ENCODE measurements at regions not wholly inside any gene's neighbourhood (a gene's known extent, or its start where the extent isn't known, plus 50 kb on each side); places are given as distances from the start of the nearest gene placed in this dataset.

DNA sequence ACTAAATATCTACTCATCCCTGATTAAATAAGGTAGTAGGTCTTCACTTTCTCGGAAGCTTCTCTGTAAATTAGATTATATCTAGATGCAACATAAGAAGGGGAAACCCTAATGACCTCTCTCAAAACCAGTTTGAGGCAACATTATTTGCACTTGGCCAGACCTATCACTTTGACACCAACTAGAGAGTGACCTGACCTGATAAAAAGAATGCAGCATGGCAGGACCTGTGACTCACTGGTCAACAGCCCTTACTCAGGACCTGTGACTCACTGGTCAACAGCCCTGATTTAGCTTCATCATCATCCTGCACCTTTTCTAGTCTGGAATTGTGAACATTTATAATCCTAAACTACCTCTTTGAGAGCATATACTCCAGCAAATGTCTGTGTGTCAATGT lies 1957.7 kb upstream of the CELF4 start:
- DNase-seq, result no peak

DNA sequence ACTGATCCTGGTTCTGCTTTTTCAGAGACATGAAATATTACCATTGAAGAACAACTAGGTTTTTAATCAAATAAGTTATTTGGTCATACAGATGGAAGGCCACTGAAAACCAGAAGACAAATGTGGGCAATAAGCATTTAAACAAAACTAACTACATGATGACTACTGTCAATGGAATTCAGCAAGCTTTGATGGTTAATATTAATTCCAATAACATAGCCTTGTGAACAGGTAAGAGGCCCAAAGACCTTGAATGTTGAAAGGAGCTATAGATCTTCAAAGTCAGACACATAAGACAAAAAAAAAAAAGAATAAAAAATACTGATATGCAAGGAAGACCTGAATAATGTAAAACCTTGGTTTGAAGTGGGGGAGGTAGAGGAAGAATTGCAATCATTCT lies 1955.6 kb upstream of the CELF4 start:
- no peak for DNase-seq

DNA sequence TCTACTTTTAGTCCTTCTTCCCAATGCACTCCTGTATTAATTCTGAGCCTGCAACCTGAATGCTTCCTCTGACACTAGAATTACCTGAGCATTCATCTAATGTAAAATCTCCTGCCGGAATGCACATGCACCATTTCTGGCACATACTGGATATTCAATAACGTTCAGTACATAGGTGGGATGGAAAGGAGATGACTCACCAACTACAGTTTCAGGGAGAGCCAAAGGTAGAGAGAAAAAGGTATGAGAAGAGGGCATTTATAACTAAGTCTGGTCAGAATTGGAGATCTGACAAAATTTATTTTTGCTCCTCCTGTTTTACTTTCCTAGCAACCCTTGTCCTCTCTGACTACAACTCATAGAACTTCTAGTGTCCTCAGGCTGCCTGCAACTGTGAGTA lies 1954.1 kb upstream of the CELF4 start:
- DNase-seq, result no peak

DNA sequence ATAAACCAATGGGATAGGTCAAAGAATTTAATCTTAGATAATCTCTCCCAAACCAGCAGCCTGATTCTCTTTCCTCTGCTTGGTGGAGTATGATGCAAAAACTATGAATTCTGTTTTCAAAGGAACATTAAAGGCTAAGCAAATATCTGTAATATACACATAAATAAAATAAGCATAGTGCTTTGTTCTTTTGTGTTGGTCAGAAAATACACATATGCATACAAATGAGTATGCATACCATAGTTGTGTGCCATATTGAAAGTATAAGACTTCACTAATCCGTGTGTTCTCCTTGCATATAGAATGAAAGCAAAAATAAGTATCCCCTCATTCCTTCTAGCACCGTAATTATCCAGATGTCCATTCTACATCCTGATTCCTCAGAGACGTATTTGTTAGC lies 1949.7 kb upstream of the CELF4 start:
- DNase-seq, result no peak

DNA sequence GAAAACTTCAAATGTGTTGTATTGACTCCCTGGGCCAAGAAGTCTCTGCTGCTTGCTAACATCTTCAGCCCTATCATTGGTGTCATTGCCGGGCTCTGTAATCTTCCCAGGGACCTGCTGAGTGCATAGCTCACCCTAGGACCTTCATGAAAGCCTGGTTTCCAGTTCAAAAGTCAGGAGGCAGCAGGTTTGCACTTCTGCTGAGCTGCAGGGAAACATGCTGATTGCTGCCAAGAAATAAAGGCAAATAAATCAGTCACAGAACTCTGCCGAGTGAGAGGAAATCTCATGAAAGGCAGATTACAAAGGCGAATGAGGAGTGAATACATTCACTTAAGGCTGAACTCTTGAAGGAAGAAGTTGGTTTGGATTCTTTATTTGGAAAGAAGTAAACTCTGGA lies 1947.6 kb upstream of the CELF4 start:
- no peak for DNase-seq

DNA sequence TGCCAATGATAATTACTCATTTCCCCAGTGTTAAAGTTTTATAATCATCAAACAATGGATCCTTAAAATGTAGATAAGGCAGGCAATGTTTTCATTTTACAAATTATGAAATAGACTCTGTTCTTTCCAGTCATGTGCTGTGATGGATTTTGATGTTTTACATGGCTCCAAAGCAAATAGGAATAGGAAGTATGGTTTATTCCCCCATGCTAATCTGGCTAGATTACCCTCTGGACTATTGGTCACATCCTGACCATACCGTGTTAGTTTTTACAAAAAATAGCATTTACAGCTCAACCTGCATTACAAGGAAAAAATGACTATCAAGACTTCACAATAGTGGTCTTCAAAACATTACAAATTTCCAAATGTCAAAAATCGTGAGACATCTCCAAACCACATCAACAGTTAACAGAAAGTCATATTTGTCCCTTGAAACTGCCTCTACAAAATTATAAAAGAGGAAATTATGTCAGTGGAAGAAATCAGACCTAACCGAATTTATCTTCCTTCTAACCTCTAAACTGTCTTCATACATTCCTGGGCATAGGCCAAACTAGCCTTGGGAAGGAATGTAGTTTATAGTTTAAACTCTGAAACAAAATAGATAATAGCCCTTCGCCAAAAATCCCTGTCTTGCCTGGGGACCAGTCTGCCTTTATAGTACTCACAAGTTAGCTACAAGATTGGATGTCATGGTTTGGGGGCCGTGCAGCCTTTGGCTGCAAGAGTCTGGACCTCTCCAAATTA lies 1941.2 kb upstream of the CELF4 start:
- DNase-seq, result no peak

DNA sequence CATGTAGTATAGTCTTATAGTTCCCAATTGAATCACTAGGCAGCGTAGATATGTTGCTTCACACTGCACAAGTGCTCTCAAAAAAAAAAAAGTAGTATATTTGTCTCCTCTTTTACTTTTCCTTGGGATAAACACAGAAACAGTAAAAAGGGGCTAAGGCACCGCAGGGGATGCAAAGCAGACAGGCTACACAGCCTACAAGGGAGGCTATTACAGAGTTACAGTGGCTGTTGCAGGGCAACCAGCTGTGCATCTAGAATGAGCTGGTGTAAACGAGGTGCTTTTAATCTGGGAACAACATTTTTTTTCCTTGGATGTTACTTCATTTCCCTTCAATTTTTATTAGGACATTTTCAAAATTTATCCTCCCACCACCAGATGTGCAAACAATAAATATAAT lies 1934.7 kb upstream of the CELF4 start:
- no peak for DNase-seq

DNA sequence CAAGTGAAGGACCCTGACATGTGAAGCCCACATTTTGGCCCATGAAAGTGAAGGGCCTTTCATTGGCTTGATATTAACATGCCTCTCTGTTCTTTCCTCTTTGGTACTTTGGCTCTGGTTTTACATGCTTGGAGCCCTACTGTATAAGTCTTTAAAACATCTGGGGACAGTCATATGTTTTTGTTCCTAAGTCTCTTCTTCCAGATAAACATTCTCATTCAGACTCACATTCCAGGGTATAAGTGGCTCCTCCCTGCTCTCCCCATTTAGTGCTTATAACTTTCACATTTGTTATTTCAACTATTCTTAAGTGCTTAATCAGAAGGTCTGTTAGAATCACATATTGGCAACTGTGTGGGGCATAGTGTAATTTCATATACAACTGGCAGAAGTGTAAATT lies 1932.2 kb upstream of the CELF4 start:
- no peak for DNase-seq

DNA sequence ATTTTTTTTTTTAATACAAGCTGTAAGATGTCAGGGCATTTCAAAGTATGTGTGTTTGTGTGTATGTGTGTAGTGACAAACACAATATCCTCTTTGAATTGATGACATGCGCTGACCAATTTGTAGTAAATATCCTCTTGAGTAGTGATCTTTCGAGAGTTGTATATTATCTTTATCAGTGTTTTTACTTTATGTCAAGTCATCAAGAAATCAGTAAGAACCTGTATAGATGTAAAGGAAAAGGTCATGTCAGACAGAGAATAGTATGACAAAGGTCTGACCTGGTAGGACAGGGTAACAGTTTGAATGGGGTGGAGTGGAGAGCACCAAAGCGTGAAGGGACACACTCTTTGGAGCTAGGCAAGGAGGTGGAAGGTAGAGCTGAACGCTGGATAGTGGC lies 1931.4 kb upstream of the CELF4 start:
- DNase-seq, result no peak

DNA sequence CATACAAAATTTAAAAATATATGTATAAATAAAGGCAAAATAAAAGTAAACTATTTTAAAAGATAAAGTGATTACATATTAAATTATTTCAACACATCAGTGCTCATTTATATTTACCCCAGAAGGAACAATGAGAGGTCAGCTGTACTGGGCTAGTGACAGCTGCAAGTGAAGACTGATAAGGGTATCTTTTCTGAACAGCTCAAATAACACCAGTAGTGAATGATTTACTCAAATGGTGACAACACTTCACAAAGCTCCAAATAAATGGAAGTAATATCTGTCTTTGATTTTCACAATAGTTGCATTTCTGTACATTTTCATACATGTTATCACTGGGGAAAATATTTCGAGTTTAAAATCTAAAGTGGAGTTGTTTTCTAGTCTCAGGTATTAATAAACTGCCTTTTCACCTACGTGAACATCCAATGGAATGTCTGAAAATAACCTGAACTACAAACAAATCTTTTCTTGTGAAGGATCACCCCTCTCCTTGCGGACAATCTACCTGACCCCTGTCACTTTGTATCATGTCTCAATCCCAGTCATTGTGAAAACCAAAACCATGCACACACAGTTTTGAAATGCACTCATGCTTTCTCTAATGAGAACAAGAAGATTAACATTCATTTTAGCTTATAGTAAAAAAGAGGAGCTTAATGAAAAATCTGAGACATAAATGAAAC lies 1928.8 kb upstream of the CELF4 start:
- no peak for DNase-seq

DNA sequence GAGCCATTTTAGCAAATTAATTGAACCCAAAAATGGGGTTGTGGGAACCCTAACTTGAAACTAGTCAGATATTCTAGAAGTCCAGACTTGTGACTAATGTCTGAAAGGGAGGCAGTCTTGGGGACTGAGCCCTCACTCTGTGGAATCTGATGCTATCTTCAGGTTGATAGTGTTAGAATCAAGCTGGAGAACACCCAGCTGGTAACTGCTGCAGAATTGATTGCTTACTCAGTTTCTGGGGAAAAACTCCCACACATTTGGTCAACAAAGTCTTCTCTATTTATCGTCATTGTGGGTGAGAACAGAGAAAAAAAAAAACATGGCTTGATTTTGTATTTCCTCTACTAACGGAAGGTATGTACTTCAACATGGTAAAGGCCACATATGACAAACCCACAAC lies 1925.8 kb upstream of the CELF4 start:
- no peak for DNase-seq

DNA sequence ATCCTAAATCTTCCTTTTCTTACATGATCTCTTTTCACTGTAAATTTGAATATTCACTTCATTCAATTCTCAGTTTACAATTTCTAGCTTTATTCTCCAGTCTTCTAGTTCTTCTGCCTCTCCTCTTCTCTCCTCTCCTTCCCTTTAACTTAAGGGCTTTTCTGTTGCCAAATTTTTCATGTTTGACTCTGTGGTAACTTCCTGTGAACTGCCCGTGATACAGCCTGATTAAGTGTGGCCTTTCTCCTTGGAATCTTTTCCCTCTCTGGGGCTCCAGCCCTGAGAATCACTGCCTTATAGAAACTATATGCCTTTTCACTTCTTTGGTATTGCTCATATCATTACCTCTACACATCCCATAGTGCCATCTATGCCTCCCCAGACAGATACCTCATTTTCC lies 1923.8 kb upstream of the CELF4 start:
- DNase-seq, result no peak

DNA sequence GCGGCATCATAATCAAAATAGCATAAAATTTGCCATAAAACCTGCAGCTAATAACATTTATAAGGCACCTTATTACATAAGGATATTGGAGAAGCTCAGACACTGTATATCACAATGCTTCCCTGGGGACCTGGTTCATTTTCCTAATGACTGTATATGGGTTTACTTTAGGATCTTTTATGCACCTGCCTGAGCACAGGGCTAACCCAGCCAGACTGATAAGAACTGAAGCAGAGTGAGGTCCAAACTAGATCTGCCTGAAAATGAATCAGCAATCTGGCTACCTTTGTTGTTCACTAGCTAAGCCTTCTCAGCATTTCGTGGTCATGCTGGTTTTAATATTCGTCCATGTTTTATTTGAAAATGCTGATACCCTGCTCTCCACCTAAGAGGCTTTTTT lies 1922.3 kb upstream of the CELF4 start:
- DNase-seq, result no peak

DNA sequence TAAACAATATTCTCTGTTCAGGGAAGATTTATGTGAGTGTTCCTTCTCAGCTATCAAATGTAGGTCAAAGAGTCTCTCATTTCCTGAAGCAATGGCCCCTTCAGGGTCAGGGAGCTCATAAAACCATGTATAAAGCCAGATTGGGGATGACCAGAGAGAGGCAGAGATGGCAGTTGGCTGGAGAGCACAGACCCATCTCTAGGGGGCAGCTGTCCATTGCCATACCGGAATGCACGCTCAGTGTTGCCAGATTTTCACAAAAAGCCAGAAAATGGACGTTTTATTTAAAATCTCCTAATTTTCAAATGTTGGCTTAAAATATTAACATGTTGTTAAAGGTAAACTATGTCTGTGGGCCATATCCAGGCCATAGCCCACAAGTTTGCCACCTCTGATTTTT lies 1920.7 kb upstream of the CELF4 start:
- no peak for DNase-seq

DNA sequence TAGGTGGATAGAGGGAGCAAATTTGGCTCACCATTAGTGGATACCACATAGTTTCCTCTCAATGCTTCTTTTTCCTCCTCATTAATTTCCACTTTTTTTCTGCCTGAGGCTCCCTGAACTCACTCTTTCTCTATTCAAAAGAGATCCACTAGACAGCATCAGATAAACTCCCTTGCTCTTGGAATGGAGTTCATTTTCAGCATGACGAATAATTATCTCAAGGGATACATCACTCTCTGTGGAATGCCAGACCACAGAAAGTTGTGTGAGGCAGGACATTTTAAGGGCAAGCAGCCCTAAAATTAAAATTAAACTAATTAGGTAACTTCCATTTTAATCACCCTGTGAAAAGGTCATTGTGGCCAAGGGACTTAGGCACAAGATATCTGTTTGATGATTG lies 1920.1 kb upstream of the CELF4 start:
- DNase-seq, result no peak

DNA sequence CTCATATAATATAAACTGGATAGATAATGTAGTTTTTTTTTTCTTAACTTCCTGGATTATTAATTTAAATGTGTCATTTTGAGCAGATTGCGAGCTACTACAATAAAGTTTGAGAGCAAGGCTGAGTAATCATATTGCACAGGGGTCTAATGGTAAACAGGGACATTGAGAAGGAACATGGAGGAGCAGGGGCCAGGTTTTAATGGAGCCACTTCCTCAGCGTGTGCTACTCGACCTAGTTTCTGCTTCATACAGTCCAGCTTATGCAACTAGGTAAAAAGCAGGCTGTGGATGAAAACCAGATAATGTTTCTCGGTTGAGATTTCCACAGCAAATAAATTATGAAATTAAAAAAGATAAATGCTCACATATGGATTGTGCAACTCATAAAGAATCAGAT lies 1915.7 kb upstream of the CELF4 start:
- no peak for DNase-seq

DNA sequence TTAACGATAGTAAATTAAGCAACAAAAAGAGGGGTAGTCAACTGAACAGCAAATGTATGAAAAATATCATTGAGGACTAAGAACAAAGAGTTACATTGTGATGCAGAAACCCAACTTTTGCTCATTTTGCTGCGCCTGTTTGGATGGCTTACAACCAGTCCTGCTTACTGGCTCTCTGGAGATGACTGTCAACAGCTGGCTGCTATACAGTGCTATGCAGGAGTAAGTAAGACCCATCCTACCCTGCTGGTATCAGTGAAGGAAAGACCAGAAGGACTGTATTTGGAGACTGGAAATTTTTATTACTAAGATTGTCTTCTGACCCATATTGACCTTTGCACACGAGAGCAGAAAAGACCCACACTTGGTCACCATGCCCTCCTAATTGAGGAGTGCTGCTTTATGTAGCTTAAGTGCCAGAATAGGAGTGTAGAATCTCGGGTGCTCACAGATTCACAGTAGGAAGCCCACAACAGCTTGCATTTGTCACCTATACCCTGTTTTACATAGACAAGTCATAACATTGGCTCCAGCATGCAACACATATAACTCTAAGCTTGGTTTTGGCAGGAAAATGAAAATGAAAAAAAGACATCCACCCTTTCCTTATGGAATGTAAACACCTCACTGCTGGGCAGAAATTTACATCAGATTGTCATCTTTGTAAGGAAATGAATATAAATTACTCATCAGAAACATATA lies 1915.0 kb upstream of the CELF4 start:
- no peak for DNase-seq

DNA sequence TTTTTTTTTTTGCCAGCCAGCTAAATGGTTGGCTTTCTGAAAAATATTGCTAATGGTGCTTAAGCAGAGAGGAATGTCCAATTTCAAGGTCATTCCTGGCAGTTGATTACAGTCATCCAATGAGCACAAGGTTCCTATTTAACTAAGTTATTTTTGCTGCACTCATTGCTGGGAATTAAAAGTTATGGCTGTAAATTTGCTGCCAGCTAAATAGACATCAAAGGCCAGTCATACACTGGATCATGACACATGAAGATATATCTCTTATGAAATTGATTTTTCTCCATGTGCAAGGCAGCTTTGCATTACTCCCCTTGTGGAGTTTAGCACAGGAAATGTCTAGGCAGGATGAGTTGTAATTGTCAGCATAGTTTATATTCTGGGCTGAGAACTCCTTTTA lies 1898.4 kb upstream of the CELF4 start:
- no peak for DNase-seq

DNA sequence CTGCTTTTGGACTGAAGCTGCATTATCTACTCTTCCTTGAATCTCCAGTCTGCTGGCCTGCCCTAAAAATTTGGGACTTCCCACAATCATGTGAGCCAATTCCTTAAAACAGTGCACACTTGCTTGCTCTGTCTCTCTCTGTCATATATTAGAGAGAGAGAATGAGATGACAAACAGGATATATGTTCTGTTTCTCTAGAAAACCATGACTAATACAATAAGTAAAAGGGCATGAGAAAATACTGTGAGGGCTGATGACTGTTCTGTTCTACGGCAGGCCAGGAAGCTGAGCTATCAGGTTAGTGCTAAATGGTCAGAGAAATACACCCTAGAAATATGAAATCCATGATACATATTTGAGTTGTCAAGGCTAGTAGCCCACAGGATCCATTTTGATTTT lies 1896.8 kb upstream of the CELF4 start:
- no peak for DNase-seq

DNA sequence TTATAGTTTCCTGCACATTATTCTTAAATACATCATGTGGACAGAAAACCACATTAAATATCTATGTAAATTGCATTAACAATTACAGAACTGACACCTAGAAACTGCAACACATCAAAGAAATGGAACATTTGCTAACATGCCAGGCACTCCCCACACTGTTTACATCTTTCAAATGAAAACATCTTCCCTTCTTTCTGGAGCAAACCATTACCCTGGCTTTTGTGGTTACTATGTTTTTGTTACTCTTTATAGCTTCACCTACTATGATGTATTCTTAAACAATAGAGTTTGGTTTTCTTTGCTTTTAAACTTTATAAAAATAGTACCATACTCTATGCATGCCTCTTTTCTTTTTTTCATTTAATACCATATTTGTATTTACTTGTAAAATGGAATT lies 1894.5 kb upstream of the CELF4 start:
- DNase-seq, result no peak

DNA sequence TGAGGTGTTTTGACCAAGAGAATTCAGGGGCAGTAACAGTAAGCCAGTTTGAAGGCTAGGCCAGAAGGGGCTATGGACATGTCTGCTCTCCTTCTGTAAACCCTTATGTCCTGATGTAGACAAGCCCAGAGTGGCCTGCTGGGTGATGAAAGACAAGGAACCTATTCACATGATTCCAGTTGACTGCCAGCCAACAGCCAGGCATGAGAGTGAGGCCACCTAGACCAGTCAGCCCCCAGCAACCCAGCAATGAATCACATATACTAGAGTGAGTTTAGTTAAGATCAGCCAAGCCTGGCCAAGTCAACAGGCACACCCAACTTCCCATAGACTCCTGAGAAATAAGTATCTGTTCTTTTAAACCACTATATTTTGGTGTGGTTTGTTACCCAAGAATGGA lies 1889.7 kb upstream of the CELF4 start:
- DNase-seq, result no peak

DNA sequence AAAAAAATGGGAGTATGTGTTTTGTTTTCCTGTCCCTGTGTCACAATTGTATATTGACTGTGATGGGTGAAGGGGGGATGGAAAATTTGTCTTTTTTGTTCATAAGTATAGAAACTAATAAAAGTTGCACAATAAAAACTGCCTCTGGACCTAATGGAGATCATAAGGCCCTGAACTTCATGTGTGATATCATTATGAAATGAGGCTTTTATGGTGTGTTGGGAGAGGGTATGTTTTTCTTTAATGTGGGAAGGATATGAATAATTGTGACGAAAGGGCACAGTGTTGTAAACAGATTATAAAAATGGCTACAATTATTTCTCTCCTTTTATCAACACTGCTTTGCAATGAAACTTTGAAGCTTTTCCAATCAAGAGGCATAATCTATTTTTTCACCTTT lies 1889.3 kb upstream of the CELF4 start:
- no peak for DNase-seq

DNA sequence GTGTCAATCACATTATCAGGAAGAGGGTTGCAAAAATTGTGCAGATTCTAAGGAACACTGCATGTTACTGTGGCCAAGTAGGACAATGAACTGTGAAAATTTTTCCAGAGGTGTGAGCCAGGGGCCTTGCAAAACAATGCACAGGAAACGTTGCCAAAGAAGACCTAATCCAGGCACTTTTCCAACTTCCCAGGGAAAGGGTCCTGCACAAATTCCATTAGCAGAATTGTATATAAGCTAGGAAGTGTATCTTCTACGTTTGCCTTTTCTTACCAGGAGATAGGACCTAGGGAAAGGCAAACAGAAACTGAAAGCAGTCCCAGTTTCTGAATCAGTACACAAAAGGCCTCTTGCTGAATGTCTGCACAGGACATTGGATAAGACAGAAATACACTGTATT lies 1888.3 kb upstream of the CELF4 start:
- DNase-seq, result no peak

DNA sequence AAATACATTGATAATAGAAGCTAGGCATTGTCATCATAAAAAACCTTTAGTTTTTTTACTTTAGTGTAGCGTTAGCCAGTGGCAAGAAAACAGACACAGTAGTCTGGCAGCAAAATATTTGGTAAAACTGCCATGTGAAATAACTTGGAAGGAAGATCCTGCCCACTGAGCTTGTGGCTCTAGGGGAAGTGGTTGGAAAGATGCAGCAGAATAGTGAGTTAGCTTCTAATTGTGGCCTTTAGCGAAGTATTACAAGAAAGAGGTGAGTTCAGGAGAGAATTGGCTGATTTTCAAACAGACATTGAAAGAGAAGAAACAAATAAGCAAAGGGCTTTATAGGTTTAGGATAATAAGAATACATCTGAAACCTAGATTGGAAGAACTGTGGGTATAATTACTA lies 1887.8 kb upstream of the CELF4 start:
- no peak for DNase-seq

All from activated CD4-positive, alpha-beta T cell treated with anti-CD3 and anti-CD28 coated beads, Interleukin-2, amount 50 U/mL, for 48 hours (primary cell).